Activated T-cell treated with anti-CD3 and anti-CD28 coated beads for 24 hours (primary cell): ENCODE measurements at regions not wholly inside any gene's neighbourhood (a gene's known extent, or its start where the extent isn't known, plus 50 kb on each side); places are given as distances from the start of the nearest gene placed in this dataset.

ENCODE experiments used
- DNase-seq: peaks from one replicate; pipeline ENCODE4 v3.0.0-alpha.2; 2020; ENCODE audit warnings: low read depth

DNA sequence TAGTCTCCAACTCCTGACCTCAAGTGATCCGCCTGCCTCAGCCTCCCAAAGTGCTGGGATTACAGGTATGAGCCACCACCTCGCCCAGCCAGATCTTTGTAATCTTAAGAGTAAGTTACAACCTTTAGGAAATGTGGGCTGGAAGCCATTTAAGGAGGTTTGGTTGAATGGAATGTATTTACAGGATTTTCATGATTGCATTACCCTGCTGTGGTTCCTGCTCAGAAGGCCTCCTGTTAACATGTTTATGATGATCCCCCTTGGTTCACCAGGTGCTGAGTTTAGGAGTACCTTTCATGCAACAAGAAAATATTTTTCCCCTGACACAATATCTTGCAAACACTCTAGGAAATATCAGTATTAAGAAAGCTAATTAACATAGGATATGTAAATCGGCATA lies 187.4 kb upstream of the SH3BP4 start:
- no peak for DNase-seq

GRCh38 chr2:234763002-234763873 lies 188.6 kb upstream of the SH3BP4 start:
- no peak for DNase-seq

GRCh38 chr2:234761910-234762309 lies 189.9 kb upstream of the SH3BP4 start:
- no peak for DNase-seq

- DNase-seq = no peak
Observed at GRCh38 chr2:234754126-234754525, 197.7 kb upstream of the SH3BP4 start.

- no peak for DNase-seq
Observed at GRCh38 chr2:234753701-234754100, 198.1 kb upstream of the SH3BP4 start.

GRCh38 chr2:234752966-234753365 lies 198.9 kb upstream of the SH3BP4 start:
- no peak for DNase-seq

GRCh38 chr2:234751275-234751973 lies 200.4 kb upstream of the SH3BP4 start:
- no peak for DNase-seq

GRCh38 chr2:234747833-234748559 lies 203.8 kb upstream of the SH3BP4 start:
- no peak for DNase-seq

DNA sequence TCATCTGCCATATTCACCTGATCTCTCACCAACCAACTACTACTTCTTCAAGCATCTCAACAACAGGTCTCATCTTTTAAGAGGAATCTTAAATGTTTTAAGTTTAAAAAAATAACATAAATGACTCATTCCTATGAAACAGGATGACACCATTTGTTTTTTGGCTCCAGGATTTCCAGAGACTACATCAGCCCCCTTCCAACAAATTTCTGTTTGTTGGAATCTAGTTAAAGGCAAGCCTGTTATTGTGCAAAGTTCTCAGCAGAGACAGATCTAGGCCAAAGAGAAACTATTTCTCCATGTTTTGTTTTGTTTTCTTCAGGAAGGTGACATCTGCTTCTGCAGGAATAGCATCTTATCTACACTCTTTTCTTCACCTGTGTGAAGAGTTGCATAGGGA lies 204.8 kb upstream of the SH3BP4 start:
- DNase-seq = no peak

DNA sequence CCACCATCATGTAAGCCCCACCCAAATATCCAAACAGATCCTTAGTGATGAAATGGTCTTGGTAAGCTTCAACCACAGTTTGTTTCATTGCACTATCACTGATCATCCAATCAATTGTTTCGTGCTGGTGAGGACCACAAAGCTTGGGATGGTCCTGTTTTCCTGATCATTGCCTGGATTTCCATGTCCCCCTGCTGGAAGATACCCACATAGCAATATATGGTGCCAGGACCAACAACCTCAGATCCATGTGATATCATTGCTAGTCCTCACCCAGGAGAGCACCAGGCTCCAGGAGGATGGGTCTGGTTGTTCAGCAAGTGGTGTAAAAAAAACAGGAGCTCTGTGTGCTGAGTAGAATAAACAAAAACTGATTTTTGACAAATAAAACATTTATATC lies 206.5 kb upstream of the SH3BP4 start:
- no peak for DNase-seq

DNA sequence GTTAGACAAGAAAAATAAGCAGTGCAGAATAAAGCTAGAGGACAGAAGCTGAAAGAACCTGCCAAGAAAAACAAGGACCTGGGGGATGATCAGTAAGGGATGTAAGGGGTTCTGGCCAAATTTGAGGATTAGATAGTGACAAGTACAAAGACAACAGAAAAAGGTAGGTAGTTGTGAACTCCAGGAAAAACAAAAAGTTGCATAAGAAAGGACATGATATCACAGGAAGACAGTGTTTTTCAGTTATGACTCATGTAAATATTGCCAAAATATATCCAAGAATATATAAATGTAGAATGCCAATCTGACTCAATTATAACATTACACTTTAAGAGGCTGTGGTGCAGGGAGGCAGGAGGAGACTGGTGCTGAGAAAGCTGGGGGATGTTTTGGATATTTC lies 209.8 kb upstream of the SH3BP4 start:
- DNase-seq = no peak

DNA sequence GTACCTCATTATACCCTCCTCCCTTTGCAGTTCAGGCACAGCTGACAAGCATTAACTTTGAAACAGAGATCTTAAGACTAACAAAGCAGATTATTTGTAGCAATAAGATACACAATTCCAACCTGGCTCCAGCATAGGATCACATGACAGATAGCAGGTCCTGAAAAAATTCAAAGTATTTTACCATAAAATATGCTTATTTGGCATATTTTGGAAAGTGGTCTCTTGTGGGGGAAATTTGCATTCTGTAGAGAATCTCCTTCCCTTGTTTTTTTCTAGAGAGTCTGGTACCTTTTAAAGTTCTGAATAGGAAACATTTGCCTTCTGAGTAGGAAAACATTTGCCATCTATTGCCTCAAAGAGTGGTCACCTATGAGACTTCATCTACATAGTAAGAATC lies 212.8 kb upstream of the SH3BP4 start:
- no peak for DNase-seq

- DNase-seq = no peak
Observed at GRCh38 chr2:234735829-234736228, 216.0 kb upstream of the SH3BP4 start.

DNA sequence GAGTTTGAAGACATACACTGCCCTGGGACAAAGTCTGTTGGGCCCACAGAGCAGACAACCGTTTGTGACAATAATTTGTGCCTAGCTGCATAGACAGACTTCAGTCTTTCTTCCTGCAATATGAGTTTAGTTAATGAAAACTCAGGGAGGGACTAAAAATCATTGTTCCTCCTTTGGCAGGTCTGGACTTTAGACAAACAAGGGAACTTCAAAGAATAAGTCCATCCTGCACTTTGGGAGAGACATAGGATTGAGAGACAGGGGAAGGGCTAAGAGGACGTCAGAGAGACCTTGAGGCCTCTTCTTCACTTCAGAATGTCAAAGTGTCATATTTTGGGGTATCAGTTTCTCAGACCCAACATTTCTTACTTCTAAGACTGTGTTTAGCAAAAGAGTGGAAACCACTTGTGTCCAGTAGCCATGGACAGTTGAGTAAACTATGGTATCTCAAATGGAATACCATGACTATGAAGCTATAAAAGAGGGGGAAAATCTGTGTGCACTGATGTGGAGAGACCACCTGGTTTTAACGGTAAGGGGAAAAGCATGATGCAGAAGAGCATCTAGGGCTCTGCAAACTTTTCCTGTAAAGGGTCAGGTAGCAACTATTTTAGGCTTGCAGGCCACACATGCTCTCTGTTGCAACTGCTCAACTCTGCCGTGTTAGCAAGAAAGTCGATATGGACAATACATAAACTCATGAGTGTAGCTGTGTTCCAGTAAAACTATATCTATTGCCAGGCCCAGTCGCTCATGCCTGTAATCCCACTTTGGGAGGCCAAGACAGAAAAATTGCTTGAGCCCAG lies 217.8 kb upstream of the SH3BP4 start:
- no peak for DNase-seq

DNA sequence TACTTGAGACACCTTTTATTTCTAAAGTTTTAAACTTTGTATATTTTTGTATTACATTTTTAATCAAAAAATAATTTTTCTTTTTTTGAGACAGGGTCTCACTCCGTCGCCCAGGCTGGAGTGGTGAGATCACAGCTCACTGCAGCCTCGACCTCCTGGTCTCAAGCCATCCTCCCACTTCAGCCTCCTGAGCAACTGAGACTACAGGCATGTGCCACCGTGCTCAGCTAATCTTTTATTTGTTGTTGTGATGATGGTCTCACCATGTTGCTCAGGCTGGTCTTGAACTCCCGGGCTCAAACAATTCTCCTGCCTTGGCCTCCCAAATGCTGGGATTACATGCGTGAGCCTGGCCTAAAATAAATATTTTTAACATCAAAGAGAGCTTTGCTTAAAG lies 218.7 kb upstream of the SH3BP4 start:
- DNase-seq = no peak

- no peak for DNase-seq
Observed at GRCh38 chr2:234732404-234733092, 219.3 kb upstream of the SH3BP4 start.

GRCh38 chr2:234731236-234731635 lies 220.6 kb upstream of the SH3BP4 start:
- DNase-seq = no peak

GRCh38 chr2:234730066-234730640 lies 221.7 kb upstream of the SH3BP4 start:
- DNase-seq = no peak

DNA sequence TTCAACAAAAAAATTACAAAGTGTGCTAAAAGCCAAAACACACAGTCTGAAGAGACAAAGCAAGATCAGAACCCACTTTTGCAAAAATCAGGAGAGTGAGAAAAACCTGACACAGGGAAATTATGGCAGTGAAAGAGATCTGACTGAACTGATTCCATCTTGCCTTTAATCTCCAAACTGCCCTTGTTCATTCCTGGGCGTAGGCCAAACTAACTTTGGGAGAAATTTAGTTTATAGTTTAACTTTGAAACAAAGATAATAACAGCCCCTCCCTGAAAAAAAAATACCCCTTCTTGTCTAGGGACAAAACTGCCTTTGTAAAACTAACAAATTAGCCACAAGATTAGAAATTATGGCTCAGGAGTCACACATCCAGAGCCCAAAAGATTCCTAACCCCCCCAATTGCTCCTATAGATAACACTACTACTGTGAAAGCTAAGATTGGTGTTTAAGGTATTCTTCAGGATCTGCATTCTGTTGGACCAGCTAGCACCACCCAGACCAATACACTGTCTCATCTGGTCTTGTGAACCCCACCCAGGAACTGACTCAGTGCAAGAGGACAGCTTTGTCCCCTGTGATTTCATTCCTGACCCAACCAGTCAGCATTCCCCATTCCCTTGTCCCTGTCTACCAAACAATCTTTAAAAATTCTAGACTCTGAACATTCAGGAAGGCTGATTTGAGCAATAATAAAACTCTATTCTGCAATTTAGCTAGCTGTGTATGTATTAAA lies 226.1 kb upstream of the SH3BP4 start:
- no peak for DNase-seq

DNA sequence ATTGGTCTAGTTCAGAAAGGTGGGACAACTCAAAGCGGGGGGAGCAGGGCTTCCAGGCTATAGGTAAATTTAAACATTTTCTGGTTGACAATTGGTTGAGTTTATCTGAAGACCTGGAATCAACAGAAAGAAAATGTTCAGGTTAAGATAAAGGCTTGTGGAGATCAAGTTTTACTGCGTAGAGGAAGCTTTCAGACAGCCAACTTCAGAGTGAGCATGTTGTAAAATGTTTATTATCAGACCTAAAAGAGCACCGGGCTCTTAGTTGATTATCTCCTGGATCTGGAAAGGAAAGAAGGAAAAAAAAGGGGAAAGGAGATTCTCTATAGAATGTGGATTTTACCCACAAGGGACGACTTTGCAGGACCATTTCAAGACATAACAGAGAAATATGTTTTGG lies 227.0 kb upstream of the SH3BP4 start:
- DNase-seq = no peak
